Ishikawa (cell line): ENCODE measurements at regions not wholly inside any gene's neighbourhood (a gene's known extent, or its start where the extent isn't known, plus 50 kb on each side); places are given as distances from the start of the nearest gene placed in this dataset.

ENCODE experiments used
- CEBPB ChIP-seq: IDR thresholded peaks from 2 replicates; pipeline ENCODE4 v1.6.1; 2012
- CREB1 ChIP-seq: IDR thresholded peaks from 2 replicates; pipeline ENCODE4 v1.6.1; 2012; ENCODE audit warnings: low read depth
- EGR1 ChIP-seq: IDR thresholded peaks from 2 replicates; pipeline ENCODE4 v1.6.1; 2012
- EP300 ChIP-seq: IDR thresholded peaks from 2 replicates; pipeline ENCODE4 v1.6.1; 2012; ENCODE audit warnings: borderline replicate concordance
- FOXM1 ChIP-seq: IDR thresholded peaks from 2 replicates; pipeline ENCODE4 v1.6.1; 2012; ENCODE audit warnings: low read depth, borderline replicate concordance
- NFIC ChIP-seq: IDR thresholded peaks from 2 replicates; pipeline ENCODE4 v1.6.1; 2012
- RAD21 ChIP-seq: IDR thresholded peaks from 2 replicates; pipeline ENCODE4 v1.6.1; 2012; ENCODE audit warnings: low read depth
- TAF1 ChIP-seq: IDR thresholded peaks from 2 replicates; pipeline ENCODE4 v1.6.1; 2012; ENCODE audit warnings: low read depth, mild to moderate bottlenecking
- TCF12 ChIP-seq: IDR thresholded peaks from 2 replicates; pipeline ENCODE4 v1.6.1; 2012; ENCODE audit warnings: low read depth
- TEAD4 ChIP-seq: IDR thresholded peaks from 2 replicates; pipeline ENCODE4 v1.6.1; 2012
- YY1 ChIP-seq: IDR thresholded peaks from 2 replicates; pipeline ENCODE4 v1.6.1; 2012; ENCODE audit warnings: low read depth
- ZBTB7A ChIP-seq: IDR thresholded peaks from 2 replicates; pipeline ENCODE4 v1.6.1; 2012; ENCODE audit warnings: low read depth
- TF ChIP-seq, protein P1 (sequence below): IDR thresholded peaks from 2 replicates; pipeline ENCODE4 v1.6.1; 2012
- TF ChIP-seq, protein P2 (sequence below): IDR thresholded peaks from 2 replicates; pipeline ENCODE4 v1.6.1; 2012; ENCODE audit warnings: low read depth, mild to moderate bottlenecking
- TF ChIP-seq, protein P3 (sequence below): IDR thresholded peaks from 2 replicates; pipeline ENCODE4 v1.6.1; 2012

DNA sequence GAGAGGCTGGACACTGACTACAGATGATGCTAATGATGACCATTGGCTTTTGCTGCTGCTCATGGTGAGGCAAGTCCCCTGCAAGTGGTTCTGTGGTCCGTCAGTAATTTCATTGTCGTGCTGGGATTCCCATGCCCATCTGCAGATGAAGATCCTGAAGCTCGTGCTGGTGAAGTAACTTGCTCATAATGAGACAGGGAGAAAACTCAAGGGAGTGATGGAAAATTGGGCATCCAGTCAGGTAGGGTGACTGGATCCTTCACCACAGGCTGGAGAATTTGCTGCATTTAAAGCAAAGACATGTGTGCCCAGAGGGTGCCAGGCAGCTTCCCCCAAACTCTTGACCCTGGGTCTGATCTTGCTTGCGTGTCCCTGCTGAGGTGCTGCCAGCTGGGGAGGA lies 125.6 kb downstream of the TSN start:
- TF ChIP-seq TEAD4 (no peak), CEBPB (no peak), EGR1 (no peak), YY1 (no peak), TAF1 (no peak), EP300 (no peak), TCF12 (no peak), FOXM1 (no peak), CREB1 (no peak), NFIC (no peak), ZBTB7A (no peak), RAD21 (no peak)
- TF ChIP-seq, protein P1, sequence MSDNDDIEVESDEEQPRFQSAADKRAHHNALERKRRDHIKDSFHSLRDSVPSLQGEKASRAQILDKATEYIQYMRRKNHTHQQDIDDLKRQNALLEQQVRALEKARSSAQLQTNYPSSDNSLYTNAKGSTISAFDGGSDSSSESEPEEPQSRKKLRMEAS: no peak
- TF ChIP-seq, protein P2, sequence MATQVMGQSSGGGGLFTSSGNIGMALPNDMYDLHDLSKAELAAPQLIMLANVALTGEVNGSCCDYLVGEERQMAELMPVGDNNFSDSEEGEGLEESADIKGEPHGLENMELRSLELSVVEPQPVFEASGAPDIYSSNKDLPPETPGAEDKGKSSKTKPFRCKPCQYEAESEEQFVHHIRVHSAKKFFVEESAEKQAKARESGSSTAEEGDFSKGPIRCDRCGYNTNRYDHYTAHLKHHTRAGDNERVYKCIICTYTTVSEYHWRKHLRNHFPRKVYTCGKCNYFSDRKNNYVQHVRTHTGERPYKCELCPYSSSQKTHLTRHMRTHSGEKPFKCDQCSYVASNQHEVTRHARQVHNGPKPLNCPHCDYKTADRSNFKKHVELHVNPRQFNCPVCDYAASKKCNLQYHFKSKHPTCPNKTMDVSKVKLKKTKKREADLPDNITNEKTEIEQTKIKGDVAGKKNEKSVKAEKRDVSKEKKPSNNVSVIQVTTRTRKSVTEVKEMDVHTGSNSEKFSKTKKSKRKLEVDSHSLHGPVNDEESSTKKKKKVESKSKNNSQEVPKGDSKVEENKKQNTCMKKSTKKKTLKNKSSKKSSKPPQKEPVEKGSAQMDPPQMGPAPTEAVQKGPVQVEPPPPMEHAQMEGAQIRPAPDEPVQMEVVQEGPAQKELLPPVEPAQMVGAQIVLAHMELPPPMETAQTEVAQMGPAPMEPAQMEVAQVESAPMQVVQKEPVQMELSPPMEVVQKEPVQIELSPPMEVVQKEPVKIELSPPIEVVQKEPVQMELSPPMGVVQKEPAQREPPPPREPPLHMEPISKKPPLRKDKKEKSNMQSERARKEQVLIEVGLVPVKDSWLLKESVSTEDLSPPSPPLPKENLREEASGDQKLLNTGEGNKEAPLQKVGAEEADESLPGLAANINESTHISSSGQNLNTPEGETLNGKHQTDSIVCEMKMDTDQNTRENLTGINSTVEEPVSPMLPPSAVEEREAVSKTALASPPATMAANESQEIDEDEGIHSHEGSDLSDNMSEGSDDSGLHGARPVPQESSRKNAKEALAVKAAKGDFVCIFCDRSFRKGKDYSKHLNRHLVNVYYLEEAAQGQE: no peak
- TF ChIP-seq, protein P3, sequence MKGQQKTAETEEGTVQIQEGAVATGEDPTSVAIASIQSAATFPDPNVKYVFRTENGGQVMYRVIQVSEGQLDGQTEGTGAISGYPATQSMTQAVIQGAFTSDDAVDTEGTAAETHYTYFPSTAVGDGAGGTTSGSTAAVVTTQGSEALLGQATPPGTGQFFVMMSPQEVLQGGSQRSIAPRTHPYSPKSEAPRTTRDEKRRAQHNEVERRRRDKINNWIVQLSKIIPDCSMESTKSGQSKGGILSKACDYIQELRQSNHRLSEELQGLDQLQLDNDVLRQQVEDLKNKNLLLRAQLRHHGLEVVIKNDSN: no peak

DNA sequence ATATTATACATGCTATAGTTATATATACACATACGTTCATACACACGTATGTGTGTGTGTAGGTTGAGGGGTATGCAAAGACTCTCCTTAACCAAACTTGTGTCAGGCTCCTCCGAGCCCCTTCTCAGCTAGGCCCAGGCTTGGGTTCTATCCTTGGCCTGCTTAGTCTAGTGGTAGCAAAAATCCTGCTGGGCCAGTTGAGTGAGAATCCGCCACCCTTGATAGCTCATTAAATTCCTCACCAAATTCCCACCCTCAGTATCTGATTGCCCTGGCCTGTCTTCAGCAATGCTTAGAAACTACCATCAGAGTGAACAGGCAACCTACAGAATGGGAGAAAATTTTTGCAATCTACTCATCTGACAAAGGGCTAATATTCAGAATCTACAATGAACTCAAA lies 126.5 kb downstream of the TSN start:
- TF ChIP-seq TEAD4 (no peak), CREB1 (no peak), ZBTB7A (no peak)

DNA sequence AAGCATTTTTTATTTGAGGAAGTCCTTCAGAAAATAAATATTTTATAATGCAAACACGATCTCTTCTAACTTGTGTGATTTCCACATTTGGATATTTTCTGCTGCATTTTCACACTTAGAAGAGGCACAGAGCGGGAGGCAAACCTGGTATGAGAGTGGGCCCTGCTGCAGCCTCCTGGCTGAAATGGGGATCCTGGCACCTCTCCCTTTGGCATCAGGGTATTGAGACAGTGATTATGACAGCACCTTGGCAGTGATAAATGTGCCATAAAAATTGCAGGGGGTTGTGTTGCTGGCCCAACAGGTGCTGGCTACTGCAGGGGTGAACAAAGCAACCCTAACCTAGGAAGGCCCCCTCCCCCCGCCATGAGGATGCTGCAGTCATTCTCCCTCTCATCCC lies 128.6 kb downstream of the TSN start:
- TF ChIP-seq, protein P2: no peak
- TF ChIP-seq EP300: no peak
- no peak for TF ChIP-seq TCF12
- TF ChIP-seq CEBPB: no peak
- TF ChIP-seq YY1: no peak
- TF ChIP-seq EGR1: no peak
- TF ChIP-seq, protein P1: no peak
- TF ChIP-seq TAF1: no peak
- no peak for TF ChIP-seq ZBTB7A
- TF ChIP-seq RAD21: no peak
- TF ChIP-seq TEAD4: no peak
- no peak for TF ChIP-seq CREB1
- TF ChIP-seq, protein P3: no peak
- TF ChIP-seq FOXM1: no peak
- TF ChIP-seq NFIC: no peak

DNA sequence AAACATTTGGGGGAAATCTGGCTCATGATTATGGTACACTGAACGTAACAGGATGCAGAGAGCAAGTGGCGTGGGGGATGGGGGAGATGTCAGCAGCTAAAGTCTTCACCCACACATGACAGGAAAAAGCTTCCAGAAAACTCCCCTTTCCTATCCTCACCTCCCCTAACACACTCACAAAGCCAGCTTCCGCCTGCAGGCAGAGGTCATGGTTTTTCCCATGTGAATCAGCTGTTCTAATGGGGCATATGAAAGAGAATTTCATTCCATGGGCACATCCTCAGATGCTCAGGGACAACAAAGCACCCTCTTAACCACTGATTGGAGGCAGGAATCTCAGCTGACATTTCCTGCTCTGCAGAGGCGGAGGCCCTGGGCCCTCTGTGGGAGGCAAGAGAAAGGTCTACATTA lies 129.1 kb downstream of the TSN start:
- TF ChIP-seq, protein P3: no peak
- TF ChIP-seq NFIC (no peak), EGR1 (no peak), CEBPB (no peak), EP300 (no peak), TCF12 (no peak), FOXM1 (no peak), YY1 (no peak), TEAD4 (no peak), RAD21 (no peak), TAF1 (no peak), ZBTB7A (no peak), CREB1 (no peak)
- TF ChIP-seq, protein P2: no peak
- TF ChIP-seq, protein P1: no peak
